Karpas-422 (cell line): ENCODE measurements at regions not wholly inside any gene's neighbourhood (a gene's known extent, or its start where the extent isn't known, plus 50 kb on each side); places are given as distances from the start of the nearest gene placed in this dataset.
"Not testable (repeated sequence)": the region's sequence is repeated elsewhere in the genome, so short reads cannot be mapped to it uniquely, and the experiment has no call there.

Experiments
- DNase-seq: peaks from one replicate; pipeline ENCODE4 v3.0.0-alpha.2; 2015
- H2AFZ ChIP-seq: fragments of 200-600 bp; sonication (generic); 2 replicates; pipeline ENCODE4 v1.6.1; 2014; ENCODE audit warnings: antibody characterized with exemption, low read length, mixed read lengths
- H3K27ac ChIP-seq: fragments of 200-600 bp; sonication (generic); 2 replicates; pipeline ENCODE4 v1.5.1; 2014; ENCODE audit warnings: mild to moderate bottlenecking, low read length, moderate library complexity
- H3K27me3 ChIP-seq: fragments of 200-600 bp; sonication (generic); 2 replicates; pipeline ENCODE4 v1.6.1; 2014; ENCODE audit warnings: low read length, mixed read lengths
- H3K36me3 ChIP-seq: fragments of 200-600 bp; sonication (generic); 2 replicates; pipeline ENCODE4 v1.6.1; 2014; ENCODE audit warnings: low read length, mixed read lengths; ENCODE audit not compliant: insufficient read depth
- H3K4me1 ChIP-seq: fragments of 200-600 bp; sonication (generic); 2 replicates; pipeline ENCODE4 v1.6.1; 2014; ENCODE audit warnings: mild to moderate bottlenecking, low read length, mixed read lengths
- H3K4me2 ChIP-seq: fragments of 200-600 bp; sonication (generic); 2 replicates; pipeline ENCODE4 v1.6.1; 2014; ENCODE audit warnings: low read length, low read depth, mild to moderate bottlenecking; ENCODE audit not compliant: poor library complexity, severe bottlenecking
- H3K4me3 ChIP-seq: fragments of 200-600 bp; sonication (generic); 2 replicates; pipeline ENCODE4 v1.5.1; 2014; ENCODE audit warnings: mild to moderate bottlenecking, antibody characterized with exemption, low read length, mixed read lengths
- H3K79me2 ChIP-seq: fragments of 200-600 bp; sonication (generic); 2 replicates; pipeline ENCODE4 v1.6.1; 2014; ENCODE audit warnings: mild to moderate bottlenecking, low read length, mixed read lengths
- H3K9ac ChIP-seq: fragments of 200-600 bp; sonication (generic); 2 replicates; pipeline ENCODE4 v1.6.0; 2014; ENCODE audit warnings: low read length
- H3K9me2 ChIP-seq: fragments of 200-600 bp; sonication (generic), shearing (Covaris generic); replicated peaks from 2 replicates; pipeline ENCODE4 v1.6.0; 2014; ENCODE audit warnings: mild to moderate bottlenecking, low read length, moderate library complexity; ENCODE audit not compliant: insufficient read depth
- H3K9me3 ChIP-seq: fragments of 300-700, 200-600 bp; sonication (generic); 2 replicates; pipeline ENCODE4 v1.6.1; 2014; ENCODE audit warnings: low read length, mixed read lengths
- H4K20me1 ChIP-seq: fragments of 200-600 bp; sonication (generic); 2 replicates; pipeline ENCODE4 v1.6.1; 2014; ENCODE audit warnings: mild to moderate bottlenecking, antibody characterized with exemption, low read length, low read depth; ENCODE audit not compliant: insufficient read depth

DNA sequence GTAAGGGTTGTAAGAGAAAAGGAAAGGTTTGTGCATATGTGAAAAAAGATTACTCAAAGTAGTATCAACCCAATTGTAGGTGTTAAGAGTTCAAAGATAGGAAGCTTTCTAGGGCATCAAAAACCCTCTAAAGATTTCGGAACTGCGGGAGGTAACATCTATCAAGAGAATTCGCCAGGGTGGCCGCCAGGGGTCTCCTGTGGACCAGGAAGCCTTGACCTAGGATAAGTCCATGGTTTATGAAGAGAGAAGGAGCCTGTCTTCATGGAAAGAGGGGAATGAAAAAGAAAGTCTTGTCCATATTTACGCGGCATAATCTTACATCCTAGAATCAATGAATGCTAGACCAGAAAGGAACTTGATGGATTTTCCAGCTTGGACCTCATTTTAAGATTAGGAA, 140.7 kb upstream of the CALCR start:
- Histone ChIP-seq H3K79me2 (no peaks in the 10 kb centered on the region), H3K27me3 (no peaks in the 10 kb centered on the region), H3K9me3 (no peaks in the 10 kb centered on the region), H4K20me1 (no peaks in the 10 kb centered on the region), H3K4me1 (no peaks in the 10 kb centered on the region), H3K4me3 (no peak overlapping the region), H2AFZ (no peak overlapping the region), H3K9me2 (no peaks in the 10 kb centered on the region), H3K36me3 (no peaks in the 10 kb centered on the region), H3K9ac (no peak overlapping the region), H3K27ac (no peak overlapping the region), H3K4me2 (no peak overlapping the region)
- DNase-seq: peak; percentile 65

DNA sequence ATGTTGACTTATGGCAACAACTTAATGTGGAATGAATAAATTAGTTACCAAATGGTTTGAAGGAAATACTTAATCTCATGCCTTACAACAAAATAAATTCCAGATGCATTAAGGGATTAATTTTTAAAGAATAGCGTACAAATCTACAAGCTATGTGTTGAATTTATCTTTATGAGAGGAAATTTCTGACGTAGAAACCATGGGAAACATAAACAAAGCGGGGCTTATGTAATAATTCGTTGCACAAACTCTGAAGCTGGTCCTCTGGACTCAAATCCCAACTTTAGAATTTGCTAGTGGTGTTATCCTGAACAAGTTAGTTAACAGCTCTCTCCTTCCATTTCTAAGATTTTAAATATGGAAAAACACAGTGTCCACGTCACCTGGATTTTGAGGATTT, 137.4 kb upstream of the CALCR start:
- no peak overlapping the region for H2AFZ ChIP-seq
- no peaks in the 10 kb centered on the region for H3K36me3 ChIP-seq
- H4K20me1 ChIP-seq: no peaks in the 10 kb centered on the region
- DNase-seq: no peak
- no peak overlapping the region for H3K27ac ChIP-seq
- H3K9me2 ChIP-seq: no peaks in the 10 kb centered on the region
- no peaks in the 10 kb centered on the region for H3K79me2 ChIP-seq
- H3K9me3 ChIP-seq: no peaks in the 10 kb centered on the region
- H3K4me2 ChIP-seq: no peak overlapping the region
- no peak overlapping the region for H3K9ac ChIP-seq
- H3K4me1 ChIP-seq: no peaks in the 10 kb centered on the region
- H3K4me3 ChIP-seq: no peak overlapping the region
- no peaks in the 10 kb centered on the region for H3K27me3 ChIP-seq

DNA sequence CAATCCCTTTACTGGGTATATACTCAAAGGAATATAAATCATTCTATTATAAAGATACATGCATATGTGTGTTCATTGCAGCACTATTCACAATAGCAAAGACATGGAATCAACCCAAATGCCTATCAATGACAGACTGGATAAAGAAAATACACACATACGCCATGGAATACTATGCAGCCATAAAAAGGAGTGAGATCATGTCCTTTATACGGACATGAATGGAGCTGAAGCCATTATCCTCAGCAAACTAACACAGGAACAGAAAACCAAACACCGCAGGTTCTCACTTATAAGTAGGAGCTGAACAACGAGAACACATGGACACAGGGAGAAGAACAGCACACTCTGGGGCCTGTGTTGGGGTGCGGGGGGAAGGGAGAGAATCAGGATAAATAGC, 133.7 kb upstream of the CALCR start:
- not testable (repeated sequence) for H3K4me2 ChIP-seq, H3K27ac ChIP-seq, H3K9me2 ChIP-seq, H3K4me1 ChIP-seq, H4K20me1 ChIP-seq, H3K9ac ChIP-seq, H3K9me3 ChIP-seq, DNase-seq, H2AFZ ChIP-seq, H3K4me3 ChIP-seq, H3K36me3 ChIP-seq, H3K27me3 ChIP-seq, H3K79me2 ChIP-seq

DNA sequence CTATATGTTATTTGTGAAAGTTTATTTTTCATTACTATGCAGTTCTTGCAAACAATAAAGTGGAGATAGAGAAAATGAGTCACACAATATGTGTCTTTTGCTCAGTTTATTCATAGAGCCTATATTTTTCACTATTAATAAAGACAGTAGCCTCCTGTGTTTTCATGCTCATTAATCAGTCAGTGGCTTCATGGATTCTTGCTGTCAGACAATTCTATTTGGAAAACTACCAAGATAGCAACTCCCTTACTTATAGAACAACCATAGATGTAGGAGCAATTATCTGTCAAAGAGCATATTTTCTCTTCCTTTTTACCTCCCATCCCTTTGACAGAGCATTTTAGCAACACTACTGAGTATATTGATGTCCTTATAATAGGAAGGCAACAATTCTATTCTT, 132.7 kb upstream of the CALCR start:
- no peaks in the 10 kb centered on the region for H3K9me2 ChIP-seq
- H3K79me2 ChIP-seq: no peaks in the 10 kb centered on the region
- DNase-seq: no peak
- no peak overlapping the region for H3K4me2 ChIP-seq
- no peak overlapping the region for H3K9ac ChIP-seq
- no peaks in the 10 kb centered on the region for H3K27me3 ChIP-seq
- no peaks in the 10 kb centered on the region for H3K4me1 ChIP-seq
- H4K20me1 ChIP-seq: no peaks in the 10 kb centered on the region
- no peaks in the 10 kb centered on the region for H3K9me3 ChIP-seq
- H2AFZ ChIP-seq: no peak overlapping the region
- no peak overlapping the region for H3K27ac ChIP-seq
- H3K36me3 ChIP-seq: no peaks in the 10 kb centered on the region
- H3K4me3 ChIP-seq: no peak overlapping the region

DNA sequence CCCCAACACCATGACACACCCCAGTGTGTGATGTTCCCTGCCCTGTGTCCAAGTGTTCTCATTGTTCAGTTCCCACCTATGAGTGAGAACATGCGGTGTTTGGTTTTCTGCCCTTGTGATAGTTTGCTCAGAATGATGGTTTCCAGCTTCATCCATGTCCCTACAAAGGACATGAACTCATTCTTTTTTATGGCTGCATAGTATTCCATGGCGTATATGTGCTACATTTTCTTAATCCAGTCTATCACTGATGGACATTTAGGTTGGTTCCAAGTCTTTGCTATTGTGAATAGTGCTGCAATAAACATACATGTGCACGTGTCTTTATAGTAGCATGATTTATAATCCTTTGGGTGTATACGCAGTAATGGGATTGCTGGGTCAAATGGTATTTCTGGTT, 131.6 kb upstream of the CALCR start:
- not testable (repeated sequence) for H3K4me1 ChIP-seq, H3K9ac ChIP-seq, DNase-seq, H3K4me3 ChIP-seq, H3K27ac ChIP-seq, H2AFZ ChIP-seq, H3K36me3 ChIP-seq, H3K27me3 ChIP-seq, H3K9me3 ChIP-seq, H3K4me2 ChIP-seq, H3K9me2 ChIP-seq, H3K79me2 ChIP-seq, H4K20me1 ChIP-seq

DNA sequence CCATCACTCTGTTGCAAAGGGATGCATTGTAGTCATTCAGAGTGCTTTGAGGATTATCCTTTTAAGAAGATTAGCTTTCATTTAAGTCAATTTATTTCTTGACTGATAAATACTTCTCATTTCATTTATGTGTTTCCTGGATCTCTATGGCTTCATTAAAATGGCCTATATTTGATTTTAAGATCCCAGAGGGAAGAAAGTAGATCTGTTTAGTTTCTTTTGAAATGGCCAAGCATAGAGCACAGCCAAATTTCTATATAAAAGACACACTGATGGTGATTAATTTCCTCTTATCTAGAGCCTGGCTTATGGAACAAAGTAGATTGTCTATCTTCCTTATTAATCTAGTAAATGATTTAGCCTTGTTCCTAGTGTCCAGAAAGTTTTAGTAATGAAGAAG, 129.7 kb upstream of the CALCR start:
- Histone ChIP-seq H3K4me3 (no peak overlapping the region), H3K4me1 (no peaks in the 10 kb centered on the region), H3K27ac (no peak overlapping the region), H2AFZ (no peak overlapping the region), H3K79me2 (no peaks in the 10 kb centered on the region), H3K4me2 (no peak overlapping the region), H3K9ac (no peak overlapping the region), H4K20me1 (no peaks in the 10 kb centered on the region), H3K36me3 (no peaks in the 10 kb centered on the region), H3K9me3 (no peaks in the 10 kb centered on the region), H3K9me2 (no peaks in the 10 kb centered on the region), H3K27me3 (no peaks in the 10 kb centered on the region)
- DNase-seq: no peak

DNA sequence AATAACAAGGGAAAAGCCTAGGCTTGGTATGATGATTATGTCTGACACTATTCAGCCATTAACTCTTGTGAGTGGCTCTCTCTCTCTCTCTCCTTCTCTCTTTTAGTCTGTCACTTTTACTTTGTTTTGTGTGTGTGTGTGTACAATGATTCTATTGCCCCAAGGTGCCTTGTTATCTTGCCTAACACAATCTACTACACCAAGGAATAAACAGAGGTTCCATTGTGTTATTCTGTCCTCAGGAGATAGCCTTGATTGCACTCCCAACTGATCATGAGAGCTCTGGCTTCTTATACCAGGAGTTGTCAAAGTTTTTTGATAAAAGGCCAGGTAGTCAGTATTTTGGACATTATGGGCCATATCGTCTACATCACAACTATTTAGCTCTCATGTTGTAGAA, 123.4 kb upstream of the CALCR start:
- no peaks in the 10 kb centered on the region for H3K4me1 ChIP-seq
- no peak overlapping the region for H3K9ac ChIP-seq
- H3K36me3 ChIP-seq: no peaks in the 10 kb centered on the region
- H4K20me1 ChIP-seq: no peaks in the 10 kb centered on the region
- H3K9me3 ChIP-seq: no peaks in the 10 kb centered on the region
- no peak for DNase-seq
- H3K27me3 ChIP-seq: no peaks in the 10 kb centered on the region
- H3K27ac ChIP-seq: no peak overlapping the region
- H3K79me2 ChIP-seq: no peaks in the 10 kb centered on the region
- no peak overlapping the region for H2AFZ ChIP-seq
- no peaks in the 10 kb centered on the region for H3K9me2 ChIP-seq
- no peak overlapping the region for H3K4me2 ChIP-seq
- no peak overlapping the region for H3K4me3 ChIP-seq

DNA sequence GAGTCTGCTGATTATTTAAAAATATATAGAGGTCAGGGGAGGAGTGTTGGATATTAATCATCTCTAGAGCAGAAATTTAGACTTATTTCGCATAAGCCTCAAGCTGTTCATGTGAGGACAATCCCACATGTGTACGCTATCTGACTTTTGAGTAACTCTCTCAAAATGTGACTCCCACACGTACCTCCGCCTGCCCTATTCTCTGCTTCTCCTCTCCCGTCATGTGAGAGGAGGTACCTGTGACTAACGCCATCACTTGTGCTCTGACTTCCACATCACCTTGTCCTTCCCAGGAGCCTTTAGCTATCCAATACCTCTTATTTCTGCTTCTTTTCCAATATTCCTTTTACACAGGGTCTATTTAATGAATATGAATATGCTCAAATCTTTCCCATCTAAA, 119.3 kb upstream of the CALCR start:
- Histone ChIP-seq H3K79me2 (no peaks in the 10 kb centered on the region), H3K36me3 (no peaks in the 10 kb centered on the region), H3K4me3 (no peak overlapping the region), H3K9me3 (no peaks in the 10 kb centered on the region), H3K4me1 (no peaks in the 10 kb centered on the region), H3K4me2 (no peak overlapping the region), H4K20me1 (no peaks in the 10 kb centered on the region), H3K9ac (no peak overlapping the region), H3K9me2 (no peaks in the 10 kb centered on the region), H3K27me3 (no peaks in the 10 kb centered on the region), H3K27ac (no peak overlapping the region), H2AFZ (no peak overlapping the region)
- no peak for DNase-seq

DNA sequence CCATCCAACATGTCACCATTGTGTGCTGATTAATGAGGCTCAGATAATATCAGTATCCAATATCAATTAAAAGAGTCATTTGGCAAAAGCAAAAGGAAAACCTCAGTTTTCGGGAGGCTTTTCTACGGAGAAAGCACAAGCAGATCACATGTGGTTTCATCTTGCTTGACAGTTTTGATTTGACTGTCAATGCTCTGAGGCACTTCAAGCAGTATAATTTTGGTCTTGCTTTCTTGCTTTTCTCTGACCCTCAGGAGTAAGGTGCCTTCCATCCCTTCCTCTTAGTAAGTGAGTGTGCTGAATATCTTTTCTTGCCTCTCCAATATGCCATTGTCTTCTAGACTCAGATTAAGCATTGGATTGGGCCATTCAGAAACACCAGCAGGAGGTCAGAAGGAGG, 115.5 kb upstream of the CALCR start:
- no peaks in the 10 kb centered on the region for H3K27me3 ChIP-seq
- H3K27ac ChIP-seq: no peak overlapping the region
- H3K4me1 ChIP-seq: no peaks in the 10 kb centered on the region
- no peak for DNase-seq
- no peak overlapping the region for H3K4me2 ChIP-seq
- H3K9me3 ChIP-seq: no peaks in the 10 kb centered on the region
- no peaks in the 10 kb centered on the region for H3K9me2 ChIP-seq
- H3K36me3 ChIP-seq: no peaks in the 10 kb centered on the region
- no peaks in the 10 kb centered on the region for H4K20me1 ChIP-seq
- H2AFZ ChIP-seq: no peak overlapping the region
- H3K79me2 ChIP-seq: no peaks in the 10 kb centered on the region
- H3K9ac ChIP-seq: no peak overlapping the region
- no peak overlapping the region for H3K4me3 ChIP-seq
